HEK293 (cell line): ENCODE measurements at regions not wholly inside any gene's neighbourhood (a gene's known extent, or its start where the extent isn't known, plus 50 kb on each side); places are given as distances from the start of the nearest gene placed in this dataset.

ENCODE experiments used
- CTCF ChIP-seq: fragments of 450-650 bp; formaldehyde crosslinking; IDR thresholded peaks from 2 replicates; pipeline ENCODE4 v1.5.1; 2016; ENCODE audit warnings: missing biosample characterization, missing genetic modification characterization
- TCF7L2 ChIP-seq: IDR thresholded peaks from 2 replicates; pipeline ENCODE4 v1.6.1; 2011; ENCODE audit warnings: low read depth, mild to moderate bottlenecking, inconsistent platforms, low read length, moderate library complexity, borderline replicate concordance

DNA sequence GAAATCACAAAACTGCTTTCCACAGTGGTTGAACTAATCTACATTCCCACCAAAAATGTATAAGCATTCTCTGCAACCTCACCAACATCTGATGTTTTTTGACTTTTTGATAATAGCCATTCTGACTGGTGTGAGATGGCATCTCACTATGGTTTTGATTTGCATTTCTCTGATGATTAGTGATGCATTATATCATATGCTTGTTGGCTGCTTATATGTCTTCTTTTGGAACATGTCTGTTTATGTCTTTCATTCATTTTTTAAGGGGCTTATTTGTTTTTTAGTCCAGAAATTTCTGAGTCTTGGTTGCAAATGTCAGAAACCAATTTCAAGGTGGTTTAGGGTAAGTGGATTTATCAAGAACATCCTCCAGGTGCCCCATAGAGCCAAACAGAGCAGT is 484.8 kb upstream of the TSHZ3 start:
- no peak for TF ChIP-seq TCF7L2
- no peak for TF ChIP-seq CTCF
